Stimulated activated CD4-positive, alpha-beta T cell treated with anti-CD3 and anti-CD28 coated beads, Interleukin-2, amount 100 ng/mL, for 48 hours (primary cell): ENCODE measurements at regions not wholly inside any gene's neighbourhood (a gene's known extent, or its start where the extent isn't known, plus 50 kb on each side); places are given as distances from the start of the nearest gene placed in this dataset.

ENCODE experiments used
- DNase-seq, 2 donors: peaks; one replicate each; pipeline ENCODE4 v3.0.0-alpha.2; 2020

DNA sequence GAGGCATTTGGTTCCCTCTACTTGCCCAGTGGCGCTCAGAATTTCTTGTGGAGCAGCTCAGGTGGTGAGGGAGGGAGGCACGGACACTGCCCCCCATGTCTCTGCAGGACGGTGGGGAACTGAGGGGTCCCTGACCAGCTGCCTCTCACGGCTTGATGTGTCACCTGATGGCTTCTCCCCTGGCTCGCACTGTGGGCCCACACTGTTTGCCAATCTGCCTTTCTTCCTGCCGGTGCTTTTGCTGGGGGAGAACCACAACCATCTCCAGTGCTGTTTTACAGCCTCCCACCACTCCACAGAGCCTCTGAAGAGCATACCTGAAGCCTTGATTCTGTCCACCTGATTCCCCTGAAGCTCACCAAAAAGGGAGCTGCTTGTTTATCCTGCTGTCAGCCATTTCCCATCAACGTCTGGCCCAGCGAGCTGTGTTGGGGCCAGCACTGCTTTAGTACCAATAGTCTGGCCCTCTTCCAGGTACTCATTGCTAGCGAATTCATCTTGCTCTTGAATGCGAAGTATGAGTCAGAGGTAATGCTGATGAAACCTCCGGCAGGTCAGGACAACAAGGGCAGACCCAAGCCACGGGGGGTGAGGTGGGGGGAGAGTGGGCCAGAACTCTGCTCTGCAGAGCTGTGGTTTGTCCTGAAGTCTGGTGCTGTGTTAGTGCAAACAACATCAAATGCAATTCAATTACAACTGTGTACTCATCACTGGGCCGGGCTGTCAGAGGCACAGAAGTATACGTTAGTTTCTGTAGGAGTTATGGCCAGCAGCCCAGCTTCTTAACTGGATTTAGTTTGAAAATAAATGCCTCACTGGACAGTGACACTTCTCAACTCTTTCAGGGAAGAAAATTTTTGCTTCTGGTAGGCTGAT is 208.3 kb upstream of the JADE1 start:
- no peak for DNase-seq

- DNase-seq: no peak
Measured at GRCh38 chr4:128600410-128600809, 209.1 kb upstream of the JADE1 start.

DNA sequence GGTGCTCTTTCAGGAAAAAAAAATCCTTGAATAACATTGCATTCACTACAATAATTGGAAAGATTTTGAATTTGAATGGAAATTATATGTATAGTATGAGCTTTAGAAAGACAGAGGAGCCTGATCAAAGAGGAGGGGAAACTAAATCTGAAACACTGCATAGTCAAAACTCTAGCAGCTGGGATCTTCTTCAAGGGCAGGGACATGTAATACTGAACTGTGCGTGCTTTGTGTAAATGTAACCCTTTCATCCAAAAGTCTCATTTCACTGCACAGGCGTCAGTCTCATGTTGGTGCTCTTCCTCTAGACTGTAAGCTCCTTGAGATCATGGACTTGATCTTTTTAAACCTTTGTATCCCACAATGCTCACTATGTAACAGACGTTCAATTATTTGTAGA is 212.0 kb upstream of the JADE1 start:
- DNase-seq: no peak

GRCh38 chr4:128596853-128597252 is 212.6 kb upstream of the JADE1 start:
- no peak for DNase-seq

DNA sequence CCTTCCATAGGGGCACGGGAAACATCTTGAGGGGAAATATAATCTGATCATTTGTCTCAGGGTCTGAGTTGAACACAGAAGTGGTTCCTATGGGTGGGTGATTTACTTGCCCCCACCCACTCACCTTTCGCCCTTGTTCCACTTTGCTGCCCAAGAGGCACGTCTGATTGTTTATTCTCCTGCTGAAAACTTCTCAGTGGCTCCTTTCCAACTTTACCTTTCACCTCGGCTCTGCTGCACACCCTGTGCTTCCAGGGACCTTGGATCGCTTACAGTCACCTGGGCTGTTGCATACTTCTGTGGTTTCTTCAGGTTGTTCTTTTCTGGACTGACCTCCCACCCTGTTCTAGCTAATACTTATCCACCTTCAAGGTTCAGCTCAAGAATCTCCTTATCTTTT is 213.4 kb upstream of the JADE1 start:
- DNase-seq: no peak

DNA sequence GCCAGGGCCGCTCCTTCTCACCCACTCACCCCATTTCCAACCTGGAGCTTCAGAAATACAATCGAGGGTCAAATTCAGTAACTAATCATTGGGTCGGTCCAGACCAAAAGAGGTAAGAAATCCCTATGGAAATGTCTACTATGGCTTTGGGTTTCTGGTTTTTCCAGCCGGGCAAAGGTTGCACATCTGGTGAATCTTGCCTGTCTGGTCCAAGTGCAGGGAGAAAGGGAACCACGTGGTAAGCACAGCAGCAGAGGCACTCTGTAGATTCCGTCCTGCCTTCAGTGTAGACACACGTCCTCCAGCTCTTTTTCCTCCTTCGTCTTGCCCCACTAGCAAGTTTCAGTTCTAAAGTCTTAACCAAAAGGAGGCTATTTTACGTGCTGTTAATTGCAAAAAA is 218.0 kb upstream of the JADE1 start:
- no peak for DNase-seq

DNA sequence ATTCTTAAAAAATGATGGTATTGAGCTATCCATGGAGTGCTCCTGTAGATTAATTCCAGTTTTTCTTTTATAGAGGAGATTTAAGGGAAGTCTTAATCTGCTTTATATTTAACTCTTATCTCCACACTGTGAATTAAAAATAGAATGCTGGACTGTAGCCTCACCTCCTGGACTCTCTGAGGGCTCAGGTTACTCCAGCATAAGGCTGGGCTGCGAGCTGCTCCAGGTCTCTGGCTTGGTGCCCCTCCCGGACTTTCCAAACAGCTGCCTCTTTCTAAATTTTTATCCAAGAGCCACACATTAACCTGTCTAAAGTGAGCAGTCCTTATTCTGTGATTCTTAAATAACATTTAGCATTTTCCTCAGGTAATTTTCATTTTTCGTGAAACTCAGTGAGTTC is 218.7 kb upstream of the JADE1 start:
- DNase-seq: no peak

- DNase-seq: no peak
Measured at GRCh38 chr4:128590034-128590740, 219.3 kb upstream of the JADE1 start.

GRCh38 chr4:128589384-128589965 is 220.0 kb upstream of the JADE1 start:
- DNase-seq: no peak

DNA sequence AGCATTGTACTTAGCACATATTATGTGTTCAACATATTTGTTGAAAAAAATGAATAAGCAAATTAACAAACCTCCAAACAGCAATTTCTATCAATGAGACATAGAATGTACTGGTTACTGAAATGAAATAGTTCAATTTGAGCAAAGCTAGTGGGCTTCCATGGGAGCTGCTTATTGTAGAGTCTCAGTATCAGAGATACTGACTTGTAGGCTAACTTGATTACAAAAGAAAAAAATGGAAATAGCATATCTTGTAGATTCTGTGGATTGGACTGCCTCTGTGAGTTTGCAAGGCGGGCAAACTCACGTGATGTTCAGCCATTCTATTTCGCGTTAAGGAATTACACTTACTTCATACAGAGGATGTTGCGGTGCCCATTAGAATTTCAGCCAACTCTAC is 222.1 kb upstream of the JADE1 start:
- no peak for DNase-seq

GRCh38 chr4:128583753-128584712 is 225.5 kb upstream of the JADE1 start:
- no peak for DNase-seq

GRCh38 chr4:128582427-128582870 is 227.1 kb upstream of the JADE1 start:
- DNase-seq: no peak

GRCh38 chr4:128579154-128579853 is 230.2 kb upstream of the JADE1 start:
- no peak for DNase-seq

DNA sequence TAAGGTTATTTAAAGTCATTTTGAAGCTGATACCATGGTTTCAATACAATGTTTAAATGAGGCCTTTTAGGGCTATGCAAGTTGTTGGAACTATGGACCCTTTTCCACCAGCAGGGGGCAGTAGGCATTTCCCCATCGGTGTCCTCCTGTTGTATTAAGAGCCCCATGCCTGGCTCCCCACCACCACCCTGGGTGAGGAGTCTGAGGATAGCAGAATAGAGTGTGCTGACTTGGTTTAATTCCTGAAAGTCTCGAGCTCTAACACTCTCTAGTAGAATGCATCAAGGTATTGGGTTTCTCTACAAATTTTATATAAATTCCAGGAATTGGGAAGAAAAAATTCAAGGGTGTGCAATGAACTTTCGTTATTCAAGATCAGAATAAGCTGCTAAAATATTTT is 234.8 kb upstream of the JADE1 start:
- DNase-seq: peak; percentile 70 to 75

DNA sequence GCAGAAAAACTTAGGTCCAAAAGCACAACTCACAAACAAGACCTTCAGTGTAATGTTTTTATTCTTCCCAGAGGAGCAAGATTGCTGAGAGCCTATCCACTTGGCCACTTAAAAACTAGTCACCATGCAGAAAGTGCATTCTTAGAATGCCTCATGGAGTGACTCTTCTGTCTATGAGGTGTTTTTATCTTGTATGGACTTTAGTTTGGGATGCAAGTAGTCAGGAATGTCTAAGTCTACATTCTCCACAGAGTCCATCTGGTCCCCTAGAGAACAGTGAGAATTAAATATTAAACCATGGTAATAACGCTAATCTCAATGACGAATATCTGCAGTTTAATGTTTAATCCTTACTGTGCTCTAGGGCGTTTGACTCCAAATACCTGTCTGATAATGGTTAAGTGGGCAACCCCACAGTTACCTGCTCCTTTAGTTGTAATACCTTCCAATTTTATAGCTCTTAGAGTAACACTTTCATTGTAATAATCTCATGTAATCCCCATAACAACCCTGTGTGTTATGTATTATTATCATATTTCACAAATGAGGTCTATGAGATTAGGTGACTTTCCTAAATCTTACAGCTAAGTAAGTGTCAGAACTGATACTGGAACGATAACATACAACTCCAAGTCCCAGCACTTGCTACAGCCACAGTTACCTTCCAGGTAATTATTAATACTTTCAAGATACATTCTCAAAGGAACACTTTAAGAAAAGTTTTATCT is 235.6 kb upstream of the JADE1 start:
- DNase-seq: no peak

DNA sequence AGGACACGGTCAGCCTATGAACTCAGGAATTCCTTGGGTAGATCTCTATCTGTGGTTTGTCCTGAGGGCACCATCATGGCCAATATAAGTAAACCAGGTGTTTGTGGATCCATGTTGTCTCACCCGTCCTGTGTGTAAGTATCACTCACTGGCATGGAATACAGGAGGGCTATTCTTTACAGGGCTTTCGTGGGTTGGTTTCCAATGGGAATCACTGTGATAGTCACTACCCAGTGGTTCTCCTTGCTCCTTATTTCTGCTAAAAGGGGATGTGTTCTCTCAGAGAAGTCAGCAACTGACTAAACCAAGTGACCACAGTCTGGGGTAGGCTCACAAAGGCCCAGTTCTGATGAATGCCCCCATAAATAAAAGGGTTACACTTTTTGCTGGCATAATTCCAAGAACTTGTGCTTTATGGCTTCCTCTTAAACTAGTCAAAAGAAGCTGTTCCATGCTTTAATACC is 236.7 kb upstream of the JADE1 start:
- no peak for DNase-seq

- DNase-seq: no peak
Measured at GRCh38 chr4:128571747-128572146, 237.8 kb upstream of the JADE1 start.

GRCh38 chr4:128570387-128570975 is 239.0 kb upstream of the JADE1 start:
- DNase-seq: no peak

- DNase-seq: no peak
Measured at GRCh38 chr4:128566693-128567092, 242.8 kb upstream of the JADE1 start.

GRCh38 chr4:128565565-128566186 is 243.8 kb upstream of the JADE1 start:
- DNase-seq: peak in 1 of 2 donors; percentile 8
